Testis (tissue), 2 donors: ENCODE measurements at regions not wholly inside any gene's neighbourhood (a gene's known extent, or its start where the extent isn't known, plus 50 kb on each side); places are given as distances from the start of the nearest gene placed in this dataset.

Source experiments
- DNase-seq: peaks from one replicate; pipeline ENCODE4 v3.0.0-alpha.2; 2019
- H3K27ac ChIP-seq, 2 donors: fragments of 200-600 bp; sonication (generic); one replicate each; pipeline ENCODE4 v1.5.1; 2019
- H3K27me3 ChIP-seq: fragments of 200-600 bp; sonication (generic); one replicate; pipeline ENCODE4 v1.5.1; 2019
- H3K36me3 ChIP-seq: fragments of 200-600 bp; sonication (generic); one replicate; pipeline ENCODE4 v1.5.1; 2017; ENCODE audit warnings: low read depth; ENCODE audit errors: missing control alignments
- H3K4me1 ChIP-seq: fragments of 200-600 bp; sonication (generic); one replicate; pipeline ENCODE4 v1.5.1; 2019
- H3K4me3 ChIP-seq, 2 donors: fragments of 200-600 bp; sonication (generic); one replicate each; pipeline ENCODE4 v1.5.1; 2017 to 2019
- H3K9me3 ChIP-seq: fragments of 200-600 bp; sonication (generic); one replicate; pipeline ENCODE4 v1.5.1; 2017
- CTCF ChIP-seq, 3 experiments: fragments of 450-650 bp in 2 of 3; fragments of 200-600 bp in 1 of 3; sonication (generic) in 1 of 3; IDR thresholded peaks; one replicate each; pipeline ENCODE4 v1.5.1; 2016 to 2019; ENCODE audit warnings: antibody characterized with exemption in 3 of 3, mild to moderate bottlenecking in 2 of 3, moderate library complexity in 1 of 3
- POLR2A ChIP-seq: fragments of 450-650 bp; IDR thresholded peaks from one replicate; pipeline ENCODE4 v1.6.1; 2017; ENCODE audit warnings: antibody characterized with exemption, mild to moderate bottlenecking, moderate library complexity
- WGBS, 2 donors: methylation state at CpG; one replicate each; pipeline ENCODE4 v1.1.5; 2018; 5-methylcytosine and 5-hydroxymethylcytosine counted together
- intact Hi-C: fragments of 100-400 bp; cut with DNase I; formaldehyde crosslinking; loops from one replicate; pipeline ENCODE4 v1.15.1; 2023; ENCODE audit warnings: low total_unique reads

DNA sequence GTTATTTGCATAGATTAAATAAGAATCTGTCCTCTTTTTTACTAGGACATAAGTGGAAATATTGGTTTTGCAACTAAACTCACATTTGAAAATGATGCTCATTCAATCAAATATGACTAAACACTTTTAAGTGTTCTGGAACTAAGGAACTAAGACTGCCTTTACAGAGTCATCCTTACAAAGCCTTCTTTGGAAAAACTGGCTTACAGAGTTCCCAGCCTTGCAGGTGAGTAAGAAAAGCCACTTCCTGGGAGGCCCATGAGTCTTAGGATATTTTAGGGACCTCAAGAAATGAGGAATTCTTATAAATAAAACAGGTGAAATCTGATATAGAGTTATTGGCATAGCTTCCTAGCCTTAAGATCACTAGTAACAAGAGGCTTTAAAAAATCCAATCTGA is 135.5 kb downstream of the ALOX5 start:
- no peaks in the 10 kb centered on the region for H3K4me1 ChIP-seq
- H3K27ac ChIP-seq, result no peak overlapping the region
- no peak for TF ChIP-seq POLR2A
- TF ChIP-seq CTCF (IDR thresholded peaks at IDR 0.05), result no peak
- no peaks in the 10 kb centered on the region for H3K27me3 ChIP-seq
- intact Hi-C loops, result no loop called here
- no peaks in the 10 kb centered on the region for H3K36me3 ChIP-seq
- DNase-seq, result no peak
- H3K4me3 ChIP-seq, result no peak overlapping the region
- no peaks in the 10 kb centered on the region for H3K9me3 ChIP-seq

DNA sequence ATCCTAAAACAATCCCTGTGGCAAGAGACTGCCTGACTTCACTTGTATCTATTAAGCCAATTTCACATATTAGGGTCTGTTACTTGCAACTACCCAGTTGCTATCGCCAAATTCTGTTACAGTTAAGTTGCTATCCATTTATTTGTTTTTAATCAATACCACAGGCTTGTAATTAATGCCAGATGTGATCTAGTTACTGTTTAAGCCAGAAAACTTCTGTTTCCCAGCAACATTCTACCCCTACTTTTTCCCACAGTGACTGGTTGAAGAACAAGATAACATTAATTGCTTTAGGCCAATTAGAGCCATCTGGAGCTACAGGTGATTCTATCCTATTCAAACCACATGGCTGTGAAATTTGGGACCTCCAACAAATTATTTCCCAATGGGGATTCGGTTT is 131.3 kb downstream of the ALOX5 start:
- Histone ChIP-seq H3K27ac (no peak overlapping the region), H3K4me1 (no peaks in the 10 kb centered on the region), H3K9me3 (no peaks in the 10 kb centered on the region), H3K4me3 (no peak overlapping the region), H3K27me3 (no peaks in the 10 kb centered on the region), H3K36me3 (no peaks in the 10 kb centered on the region)
- no peak for DNase-seq
- TF ChIP-seq POLR2A, result no peak
- no peak for TF ChIP-seq CTCF (IDR thresholded peaks at IDR 0.05)
- 83 to 86% methylated on average over 2 of the region's 2 CpGs for WGBS, 2 donors
- intact Hi-C loops, result no loop called here

- H3K36me3 ChIP-seq, result no peaks in the 10 kb centered on the region
- no peak overlapping the region for H3K27ac ChIP-seq
- DNase-seq, result no peak
- TF ChIP-seq CTCF (IDR thresholded peaks at IDR 0.05) (no peak), POLR2A (no peak)
- no peaks in the 10 kb centered on the region for H3K4me1 ChIP-seq
- H3K4me3 ChIP-seq, result no peak overlapping the region
- intact Hi-C loops, result no loop called here
- H3K9me3 ChIP-seq, result no peaks in the 10 kb centered on the region
- H3K27me3 ChIP-seq, result no peaks in the 10 kb centered on the region
Observed at GRCh38 chr10:45502458-45502857, 128.4 kb downstream of the ALOX5 start.

- Histone ChIP-seq H3K9me3 (no peaks in the 10 kb centered on the region), H3K4me3 (no peak overlapping the region), H3K4me1 (no peaks in the 10 kb centered on the region), H3K27me3 (no peaks in the 10 kb centered on the region), H3K36me3 (no peaks in the 10 kb centered on the region), H3K27ac (no peak overlapping the region)
- intact Hi-C loops, result no loop called here
- no peak for DNase-seq
- TF ChIP-seq CTCF (IDR thresholded peaks at IDR 0.05), result no peak
- no peak for TF ChIP-seq POLR2A
Observed at GRCh38 chr10:45501791-45502190, 127.8 kb downstream of the ALOX5 start.

- DNase-seq, result no peak
- intact Hi-C loops, result no loop called here
- H3K4me3 ChIP-seq, result no peak overlapping the region
- 81 to 95% methylated on average over 1 of the region's 1 CpG for WGBS, 2 donors
- H3K4me1 ChIP-seq, result no peaks in the 10 kb centered on the region
- no peak overlapping the region for H3K27ac ChIP-seq
- H3K27me3 ChIP-seq, result no peaks in the 10 kb centered on the region
- H3K36me3 ChIP-seq, result no peaks in the 10 kb centered on the region
- no peaks in the 10 kb centered on the region for H3K9me3 ChIP-seq
- TF ChIP-seq CTCF (IDR thresholded peaks at IDR 0.05), result no peak
- TF ChIP-seq POLR2A, result no peak
Observed at GRCh38 chr10:45500798-45501197, 126.8 kb downstream of the ALOX5 start.
